ENCODE measurements at regions not wholly inside any gene's neighbourhood (a gene's known extent, or its start where the extent isn't known, plus 50 kb on each side); places are given as distances from the start of the nearest gene placed in this dataset.

- H3K4me1 ChIP-seq (ENCODE audit: control insufficient read depth in 1 of 2, low read depth in 2 of 2): no peaks in the 10 kb centered on the region
- no peaks in the 10 kb centered on the region for H3K27me3 ChIP-seq (replicated peaks; ENCODE audit: insufficient read depth)
- no peak overlapping the region for H3K27ac ChIP-seq
- TF ChIP-seq, protein P1, sequence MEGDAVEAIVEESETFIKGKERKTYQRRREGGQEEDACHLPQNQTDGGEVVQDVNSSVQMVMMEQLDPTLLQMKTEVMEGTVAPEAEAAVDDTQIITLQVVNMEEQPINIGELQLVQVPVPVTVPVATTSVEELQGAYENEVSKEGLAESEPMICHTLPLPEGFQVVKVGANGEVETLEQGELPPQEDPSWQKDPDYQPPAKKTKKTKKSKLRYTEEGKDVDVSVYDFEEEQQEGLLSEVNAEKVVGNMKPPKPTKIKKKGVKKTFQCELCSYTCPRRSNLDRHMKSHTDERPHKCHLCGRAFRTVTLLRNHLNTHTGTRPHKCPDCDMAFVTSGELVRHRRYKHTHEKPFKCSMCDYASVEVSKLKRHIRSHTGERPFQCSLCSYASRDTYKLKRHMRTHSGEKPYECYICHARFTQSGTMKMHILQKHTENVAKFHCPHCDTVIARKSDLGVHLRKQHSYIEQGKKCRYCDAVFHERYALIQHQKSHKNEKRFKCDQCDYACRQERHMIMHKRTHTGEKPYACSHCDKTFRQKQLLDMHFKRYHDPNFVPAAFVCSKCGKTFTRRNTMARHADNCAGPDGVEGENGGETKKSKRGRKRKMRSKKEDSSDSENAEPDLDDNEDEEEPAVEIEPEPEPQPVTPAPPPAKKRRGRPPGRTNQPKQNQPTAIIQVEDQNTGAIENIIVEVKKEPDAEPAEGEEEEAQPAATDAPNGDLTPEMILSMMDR (IDR thresholded peaks at IDR 0.05): no peak
- no peaks in the 10 kb centered on the region for H3K9me3 ChIP-seq
- no peak overlapping the region for H3K4me3 ChIP-seq
- H3K36me3 ChIP-seq: no peaks in the 10 kb centered on the region
- no peak for DNase-seq (ENCODE audit: low spot score)
- no peak for ATAC-seq (ENCODE audit: insufficient number of reproducible peaks, low FRiP score, low read depth)
These were observed 251.5 kb downstream of the GPM6A start for GRCh38 chr4:175560604-175561003.

- Histone ChIP-seq H3K9me3 (no peaks in the 10 kb centered on the region), H3K27me3 (replicated peaks; ENCODE audit: insufficient read depth) (no peaks in the 10 kb centered on the region), H3K4me3 (no peak overlapping the region), H3K27ac (no peak overlapping the region), H3K36me3 (no peaks in the 10 kb centered on the region), H3K4me1 (ENCODE audit: control insufficient read depth in 1 of 2, low read depth in 2 of 2) (no peaks in the 10 kb centered on the region)
- DNase-seq (ENCODE audit: low spot score) (no peak), ATAC-seq (ENCODE audit: insufficient number of reproducible peaks, low FRiP score, low read depth) (no peak)
- TF ChIP-seq, protein P1 (IDR thresholded peaks at IDR 0.05): no peak
These were observed 250.4 kb downstream of the GPM6A start for GRCh38 chr4:175561696-175562095.

- TF ChIP-seq, protein P1 (IDR thresholded peaks at IDR 0.05): no peak
- Histone ChIP-seq H3K27ac (no peak overlapping the region), H3K36me3 (no peaks in the 10 kb centered on the region), H3K9me3 (no peaks in the 10 kb centered on the region), H3K4me3 (no peak overlapping the region), H3K27me3 (replicated peaks; ENCODE audit: insufficient read depth) (no peaks in the 10 kb centered on the region), H3K4me1 (ENCODE audit: control insufficient read depth in 1 of 2, low read depth in 2 of 2) (no peaks in the 10 kb centered on the region)
- ATAC-seq (ENCODE audit: insufficient number of reproducible peaks, low FRiP score, low read depth) (no peak), DNase-seq (ENCODE audit: low spot score) (no peak)
These were observed 250.0 kb downstream of the GPM6A start for GRCh38 chr4:175562111-175562510.

- TF ChIP-seq, protein P1 (IDR thresholded peaks at IDR 0.05): no peak
- Histone ChIP-seq H3K27me3 (replicated peaks; ENCODE audit: insufficient read depth) (no peaks in the 10 kb centered on the region), H3K27ac (no peak overlapping the region)
These were observed 249.5 kb downstream of the GPM6A start for GRCh38 chr4:175562542-175562941.

More at GRCh38 chr4:175562542-175562941, 249.5 kb downstream of the GPM6A start:
- H3K4me1 ChIP-seq (ENCODE audit: control insufficient read depth in 1 of 2, low read depth in 2 of 2): no peaks in the 10 kb centered on the region
- H3K4me3 ChIP-seq: no peak overlapping the region
- ATAC-seq (ENCODE audit: insufficient number of reproducible peaks, low FRiP score, low read depth) (no peak), DNase-seq (ENCODE audit: low spot score) (no peak)
- H3K36me3 ChIP-seq: no peaks in the 10 kb centered on the region
- no peaks in the 10 kb centered on the region for H3K9me3 ChIP-seq
